ENCODE measurements at regions not wholly inside any gene's neighbourhood (a gene's known extent, or its start where the extent isn't known, plus 50 kb on each side); places are given as distances from the start of the nearest gene placed in this dataset.

DNA sequence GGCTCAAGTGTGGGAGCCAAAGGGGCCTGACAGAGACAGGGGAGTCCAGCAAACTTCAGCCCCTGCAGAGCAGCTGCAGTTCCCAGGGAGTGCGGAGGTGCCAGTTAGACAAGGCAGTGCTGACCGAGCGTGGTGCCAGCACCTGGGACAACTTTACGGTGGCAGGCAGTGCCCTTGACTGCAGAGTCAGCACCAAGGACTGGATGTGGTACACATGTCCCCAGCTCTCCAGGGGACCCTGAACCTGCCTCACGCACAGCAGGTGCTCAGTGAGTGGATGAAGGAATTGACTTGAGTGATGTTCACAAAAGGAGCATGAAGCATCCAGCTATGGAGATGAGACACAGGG is 296.5 kb downstream of the SIPA1L2 start:
- TF ChIP-seq EP300 (IDR thresholded peaks at IDR 0.05; ENCODE audit: borderline replicate concordance), result no peak
- TF ChIP-seq TEAD4 (IDR thresholded peaks at IDR 0.05), result no peak
- TF ChIP-seq ZBTB7A (IDR thresholded peaks at IDR 0.05; ENCODE audit: low read depth), result no peak
- no peak for TF ChIP-seq TCF12 (IDR thresholded peaks at IDR 0.05; ENCODE audit: low read depth)
- TF ChIP-seq FOXM1 (IDR thresholded peaks at IDR 0.05; ENCODE audit: borderline replicate concordance, low read depth), result no peak
- TF ChIP-seq RAD21 (IDR thresholded peaks at IDR 0.05; ENCODE audit: low read depth), result no peak
- no peak for TF ChIP-seq TAF1 (IDR thresholded peaks at IDR 0.05; ENCODE audit: low read depth)
- TF ChIP-seq YY1 (IDR thresholded peaks at IDR 0.05; ENCODE audit: low read depth), result no peak
- no peak for TF ChIP-seq NFIC (IDR thresholded peaks at IDR 0.05)
- TF ChIP-seq CREB1 (IDR thresholded peaks at IDR 0.05; ENCODE audit: low read depth), result no peak
- TF ChIP-seq EGR1 (IDR thresholded peaks at IDR 0.05), result no peak
- TF ChIP-seq, protein P1, sequence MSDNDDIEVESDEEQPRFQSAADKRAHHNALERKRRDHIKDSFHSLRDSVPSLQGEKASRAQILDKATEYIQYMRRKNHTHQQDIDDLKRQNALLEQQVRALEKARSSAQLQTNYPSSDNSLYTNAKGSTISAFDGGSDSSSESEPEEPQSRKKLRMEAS (IDR thresholded peaks at IDR 0.05), result no peak
- no peak for TF ChIP-seq CEBPB (IDR thresholded peaks at IDR 0.05)
- TF ChIP-seq, protein P2, sequence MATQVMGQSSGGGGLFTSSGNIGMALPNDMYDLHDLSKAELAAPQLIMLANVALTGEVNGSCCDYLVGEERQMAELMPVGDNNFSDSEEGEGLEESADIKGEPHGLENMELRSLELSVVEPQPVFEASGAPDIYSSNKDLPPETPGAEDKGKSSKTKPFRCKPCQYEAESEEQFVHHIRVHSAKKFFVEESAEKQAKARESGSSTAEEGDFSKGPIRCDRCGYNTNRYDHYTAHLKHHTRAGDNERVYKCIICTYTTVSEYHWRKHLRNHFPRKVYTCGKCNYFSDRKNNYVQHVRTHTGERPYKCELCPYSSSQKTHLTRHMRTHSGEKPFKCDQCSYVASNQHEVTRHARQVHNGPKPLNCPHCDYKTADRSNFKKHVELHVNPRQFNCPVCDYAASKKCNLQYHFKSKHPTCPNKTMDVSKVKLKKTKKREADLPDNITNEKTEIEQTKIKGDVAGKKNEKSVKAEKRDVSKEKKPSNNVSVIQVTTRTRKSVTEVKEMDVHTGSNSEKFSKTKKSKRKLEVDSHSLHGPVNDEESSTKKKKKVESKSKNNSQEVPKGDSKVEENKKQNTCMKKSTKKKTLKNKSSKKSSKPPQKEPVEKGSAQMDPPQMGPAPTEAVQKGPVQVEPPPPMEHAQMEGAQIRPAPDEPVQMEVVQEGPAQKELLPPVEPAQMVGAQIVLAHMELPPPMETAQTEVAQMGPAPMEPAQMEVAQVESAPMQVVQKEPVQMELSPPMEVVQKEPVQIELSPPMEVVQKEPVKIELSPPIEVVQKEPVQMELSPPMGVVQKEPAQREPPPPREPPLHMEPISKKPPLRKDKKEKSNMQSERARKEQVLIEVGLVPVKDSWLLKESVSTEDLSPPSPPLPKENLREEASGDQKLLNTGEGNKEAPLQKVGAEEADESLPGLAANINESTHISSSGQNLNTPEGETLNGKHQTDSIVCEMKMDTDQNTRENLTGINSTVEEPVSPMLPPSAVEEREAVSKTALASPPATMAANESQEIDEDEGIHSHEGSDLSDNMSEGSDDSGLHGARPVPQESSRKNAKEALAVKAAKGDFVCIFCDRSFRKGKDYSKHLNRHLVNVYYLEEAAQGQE (IDR thresholded peaks at IDR 0.05; ENCODE audit: low read depth), result no peak
- TF ChIP-seq, protein P3, sequence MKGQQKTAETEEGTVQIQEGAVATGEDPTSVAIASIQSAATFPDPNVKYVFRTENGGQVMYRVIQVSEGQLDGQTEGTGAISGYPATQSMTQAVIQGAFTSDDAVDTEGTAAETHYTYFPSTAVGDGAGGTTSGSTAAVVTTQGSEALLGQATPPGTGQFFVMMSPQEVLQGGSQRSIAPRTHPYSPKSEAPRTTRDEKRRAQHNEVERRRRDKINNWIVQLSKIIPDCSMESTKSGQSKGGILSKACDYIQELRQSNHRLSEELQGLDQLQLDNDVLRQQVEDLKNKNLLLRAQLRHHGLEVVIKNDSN (IDR thresholded peaks at IDR 0.05), result no peak

DNA sequence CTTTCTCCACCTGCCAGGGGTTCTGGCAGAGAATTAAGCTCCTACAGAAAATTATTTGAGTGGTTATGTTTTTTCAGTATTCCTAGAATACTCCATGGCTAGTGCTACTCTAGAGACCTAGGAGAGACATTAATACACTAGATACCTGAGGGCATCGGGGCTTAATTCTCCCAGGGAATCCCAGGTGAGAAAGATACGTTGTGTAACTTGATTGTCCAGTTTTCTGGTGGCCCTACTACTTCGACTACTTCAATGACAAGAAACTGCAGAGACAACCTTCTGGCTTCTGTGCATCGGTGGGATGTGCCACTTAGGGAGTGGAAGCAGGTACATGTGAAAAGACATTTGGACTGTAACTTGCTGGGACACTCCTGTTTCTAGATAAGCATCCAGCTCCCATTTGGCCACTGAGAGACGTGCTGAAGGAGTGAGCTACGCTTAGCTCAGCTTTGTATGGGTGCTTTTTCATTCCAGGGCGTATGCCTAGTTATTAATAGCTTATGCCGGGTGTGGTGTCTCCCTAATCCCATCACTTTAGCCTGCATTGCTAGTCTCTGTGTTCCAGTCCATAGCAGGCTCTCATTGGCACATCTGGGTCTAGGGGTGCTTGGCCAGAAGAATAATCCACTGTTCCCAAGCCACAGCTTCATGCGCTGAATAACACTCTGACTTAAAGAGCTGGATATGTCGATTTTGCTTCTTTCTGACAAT is 300.7 kb downstream of the SIPA1L2 start:
- TF ChIP-seq NFIC (IDR thresholded peaks at IDR 0.05), result no peak
- TF ChIP-seq, protein P1 (IDR thresholded peaks at IDR 0.05), result no peak
- TF ChIP-seq EP300 (IDR thresholded peaks at IDR 0.05; ENCODE audit: borderline replicate concordance), result no peak
- no peak for TF ChIP-seq RAD21 (IDR thresholded peaks at IDR 0.05; ENCODE audit: low read depth)
- TF ChIP-seq FOXM1 (IDR thresholded peaks at IDR 0.05; ENCODE audit: borderline replicate concordance, low read depth), result no peak
- TF ChIP-seq, protein P3 (IDR thresholded peaks at IDR 0.05), result no peak
- no peak for TF ChIP-seq TAF1 (IDR thresholded peaks at IDR 0.05; ENCODE audit: low read depth)
- no peak for TF ChIP-seq CREB1 (IDR thresholded peaks at IDR 0.05; ENCODE audit: low read depth)
- TF ChIP-seq TCF12 (IDR thresholded peaks at IDR 0.05; ENCODE audit: low read depth), result no peak
- TF ChIP-seq TEAD4 (IDR thresholded peaks at IDR 0.05), result no peak
- no peak for TF ChIP-seq ZBTB7A (IDR thresholded peaks at IDR 0.05; ENCODE audit: low read depth)
- TF ChIP-seq, protein P2 (IDR thresholded peaks at IDR 0.05; ENCODE audit: low read depth), result no peak
- no peak for TF ChIP-seq EGR1 (IDR thresholded peaks at IDR 0.05)

DNA sequence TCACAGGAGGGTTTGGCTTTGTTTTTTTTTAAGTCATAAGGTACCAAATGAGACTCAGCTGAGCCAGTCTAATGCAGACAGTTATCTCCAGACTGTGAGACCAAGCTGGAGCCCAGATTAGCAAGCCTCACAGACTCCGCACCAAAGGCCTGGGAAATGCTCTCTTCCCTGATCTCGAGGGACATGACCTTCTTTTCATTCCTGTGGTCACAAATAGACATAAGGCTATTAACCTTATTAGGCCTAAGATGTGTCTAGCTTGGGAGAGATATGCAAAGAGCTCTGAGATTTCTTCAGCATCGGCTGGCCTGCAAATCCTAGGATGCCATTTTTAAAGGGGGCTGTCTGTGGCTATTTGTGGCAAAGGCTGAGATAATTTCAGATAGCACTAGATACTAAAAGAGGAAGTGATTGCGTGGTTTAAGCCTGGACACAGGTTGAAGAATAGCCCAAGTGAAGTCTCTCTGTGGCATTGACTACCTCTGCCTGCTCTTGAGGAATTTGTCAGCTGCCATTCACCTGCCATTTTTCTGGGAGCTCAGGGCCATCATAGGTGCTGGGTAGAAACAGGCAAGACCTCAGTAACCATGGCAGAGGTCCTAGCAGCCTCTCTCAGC is 301.3 kb downstream of the SIPA1L2 start:
- TF ChIP-seq ZBTB7A (IDR thresholded peaks at IDR 0.05; ENCODE audit: low read depth), result no peak
- no peak for TF ChIP-seq FOXM1 (IDR thresholded peaks at IDR 0.05; ENCODE audit: borderline replicate concordance, low read depth)
- no peak for TF ChIP-seq RAD21 (IDR thresholded peaks at IDR 0.05; ENCODE audit: low read depth)
- TF ChIP-seq TCF12 (IDR thresholded peaks at IDR 0.05; ENCODE audit: low read depth), result no peak
- TF ChIP-seq, protein P1 (IDR thresholded peaks at IDR 0.05), result no peak
- no peak for TF ChIP-seq YY1 (IDR thresholded peaks at IDR 0.05; ENCODE audit: low read depth)
- no peak for TF ChIP-seq EP300 (IDR thresholded peaks at IDR 0.05; ENCODE audit: borderline replicate concordance)
- TF ChIP-seq, protein P2 (IDR thresholded peaks at IDR 0.05; ENCODE audit: low read depth), result no peak
- no peak for TF ChIP-seq TEAD4 (IDR thresholded peaks at IDR 0.05)
- TF ChIP-seq, protein P3 (IDR thresholded peaks at IDR 0.05), result no peak
- no peak for TF ChIP-seq CREB1 (IDR thresholded peaks at IDR 0.05; ENCODE audit: low read depth)
- no peak for TF ChIP-seq TAF1 (IDR thresholded peaks at IDR 0.05; ENCODE audit: low read depth)
- no peak for TF ChIP-seq NFIC (IDR thresholded peaks at IDR 0.05)
- TF ChIP-seq CEBPB (IDR thresholded peaks at IDR 0.05), result no peak
- TF ChIP-seq EGR1 (IDR thresholded peaks at IDR 0.05), result no peak
